ENCODE measurements at regions not wholly inside any gene's neighbourhood (a gene's known extent, or its start where the extent isn't known, plus 50 kb on each side); places are given as distances from the start of the nearest gene placed in this dataset.

DNA sequence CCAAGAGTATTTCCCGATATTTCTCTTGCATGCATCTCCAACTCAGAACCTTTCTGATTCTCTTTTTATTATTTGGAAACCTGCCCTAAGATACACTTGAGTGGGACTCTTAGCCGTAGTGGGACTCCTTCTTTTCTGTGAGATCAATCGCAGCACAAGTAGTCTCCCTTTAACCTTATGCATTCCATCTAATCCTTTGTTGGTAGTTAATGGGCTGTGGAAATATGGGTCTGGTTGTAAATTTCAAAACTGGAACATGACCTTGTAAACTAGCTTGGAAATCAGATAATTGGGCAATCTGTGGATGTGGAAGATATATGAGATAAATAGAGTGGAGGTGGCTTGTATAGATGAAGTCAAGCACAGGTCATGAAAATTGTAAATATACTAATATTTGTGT is 350.0 kb downstream of the NDFIP2 start:
- TF ChIP-seq, protein P1, sequence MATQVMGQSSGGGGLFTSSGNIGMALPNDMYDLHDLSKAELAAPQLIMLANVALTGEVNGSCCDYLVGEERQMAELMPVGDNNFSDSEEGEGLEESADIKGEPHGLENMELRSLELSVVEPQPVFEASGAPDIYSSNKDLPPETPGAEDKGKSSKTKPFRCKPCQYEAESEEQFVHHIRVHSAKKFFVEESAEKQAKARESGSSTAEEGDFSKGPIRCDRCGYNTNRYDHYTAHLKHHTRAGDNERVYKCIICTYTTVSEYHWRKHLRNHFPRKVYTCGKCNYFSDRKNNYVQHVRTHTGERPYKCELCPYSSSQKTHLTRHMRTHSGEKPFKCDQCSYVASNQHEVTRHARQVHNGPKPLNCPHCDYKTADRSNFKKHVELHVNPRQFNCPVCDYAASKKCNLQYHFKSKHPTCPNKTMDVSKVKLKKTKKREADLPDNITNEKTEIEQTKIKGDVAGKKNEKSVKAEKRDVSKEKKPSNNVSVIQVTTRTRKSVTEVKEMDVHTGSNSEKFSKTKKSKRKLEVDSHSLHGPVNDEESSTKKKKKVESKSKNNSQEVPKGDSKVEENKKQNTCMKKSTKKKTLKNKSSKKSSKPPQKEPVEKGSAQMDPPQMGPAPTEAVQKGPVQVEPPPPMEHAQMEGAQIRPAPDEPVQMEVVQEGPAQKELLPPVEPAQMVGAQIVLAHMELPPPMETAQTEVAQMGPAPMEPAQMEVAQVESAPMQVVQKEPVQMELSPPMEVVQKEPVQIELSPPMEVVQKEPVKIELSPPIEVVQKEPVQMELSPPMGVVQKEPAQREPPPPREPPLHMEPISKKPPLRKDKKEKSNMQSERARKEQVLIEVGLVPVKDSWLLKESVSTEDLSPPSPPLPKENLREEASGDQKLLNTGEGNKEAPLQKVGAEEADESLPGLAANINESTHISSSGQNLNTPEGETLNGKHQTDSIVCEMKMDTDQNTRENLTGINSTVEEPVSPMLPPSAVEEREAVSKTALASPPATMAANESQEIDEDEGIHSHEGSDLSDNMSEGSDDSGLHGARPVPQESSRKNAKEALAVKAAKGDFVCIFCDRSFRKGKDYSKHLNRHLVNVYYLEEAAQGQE (IDR thresholded peaks at IDR 0.05; ENCODE audit: insufficient read depth in 1 of 2, low read depth in 2 of 2, low read length in 2 of 2): no peak
- TF ChIP-seq POLR2AphosphoS5 (IDR thresholded peaks at IDR 0.05; ENCODE audit: low read depth, low read length) (no peak), FOXP2 (optimal IDR thresholded peaks at IDR 0.05; ENCODE audit: borderline replicate concordance, extremely low read depth, extremely low read length, insufficient read depth) (no peak), TAF1 (IDR thresholded peaks at IDR 0.05; ENCODE audit: borderline replicate concordance, insufficient read depth, low read length) (no peak), SIN3A (IDR thresholded peaks at IDR 0.05; ENCODE audit: borderline replicate concordance, insufficient read depth, low read length) (no peak)

All from PFSK-1 (cell line).